Activated CD8-positive, alpha-beta memory T cell treated with anti-CD3 and anti-CD28 coated beads for 48 hours (primary cell): ENCODE measurements at regions not wholly inside any gene's neighbourhood (a gene's known extent, or its start where the extent isn't known, plus 50 kb on each side); places are given as distances from the start of the nearest gene placed in this dataset.
"Not testable (repeated sequence)": the region's sequence is repeated elsewhere in the genome, so short reads cannot be mapped to it uniquely, and the experiment has no call there.

Source experiments
- DNase-seq, 3 experiments: peaks; one replicate each; pipeline ENCODE4 v3.0.0-alpha.2; 2020; ENCODE audit warnings: low read depth in 2 of 3, low spot score in 2 of 3

DNA sequence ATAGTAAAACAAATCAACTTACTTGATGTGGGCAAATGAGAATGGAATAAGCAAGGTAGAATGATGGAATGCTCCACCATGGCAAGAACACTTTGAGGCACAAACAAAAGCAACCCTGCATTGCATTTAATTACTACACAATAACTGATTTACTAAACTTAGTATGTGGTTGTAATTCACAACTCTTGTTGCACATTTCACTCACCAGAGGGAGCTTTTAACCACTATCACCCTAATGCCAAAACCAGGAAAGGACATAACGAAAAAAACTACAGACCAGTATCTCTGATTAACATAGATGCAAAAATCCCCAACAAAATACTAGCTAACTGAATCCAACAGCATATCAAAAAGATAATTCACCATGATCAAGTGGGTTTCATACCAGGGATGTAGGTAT is 659.8 kb downstream of the CPS1 start:
- no peak for DNase-seq

DNA sequence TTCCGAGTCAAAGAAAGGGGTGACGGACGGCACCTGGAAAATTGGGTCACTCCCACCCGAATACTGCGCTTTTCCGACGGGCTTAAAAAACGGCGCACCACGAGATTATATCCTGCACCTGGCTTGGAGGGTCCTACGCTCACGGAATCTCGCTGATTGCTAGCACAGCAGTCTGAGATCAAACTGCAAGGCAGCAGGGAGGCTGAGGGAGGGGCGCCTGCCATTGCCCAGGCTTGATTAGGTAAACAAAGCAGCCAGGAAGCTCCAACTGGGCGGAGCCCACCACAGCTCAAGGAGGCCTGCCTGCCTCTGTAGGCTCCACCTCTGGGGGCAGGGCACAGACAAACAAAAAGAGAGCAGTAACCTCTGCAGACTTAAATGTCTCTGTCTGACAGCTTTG is 663.1 kb downstream of the CPS1 start:
- DNase-seq: not testable (repeated sequence)

DNA sequence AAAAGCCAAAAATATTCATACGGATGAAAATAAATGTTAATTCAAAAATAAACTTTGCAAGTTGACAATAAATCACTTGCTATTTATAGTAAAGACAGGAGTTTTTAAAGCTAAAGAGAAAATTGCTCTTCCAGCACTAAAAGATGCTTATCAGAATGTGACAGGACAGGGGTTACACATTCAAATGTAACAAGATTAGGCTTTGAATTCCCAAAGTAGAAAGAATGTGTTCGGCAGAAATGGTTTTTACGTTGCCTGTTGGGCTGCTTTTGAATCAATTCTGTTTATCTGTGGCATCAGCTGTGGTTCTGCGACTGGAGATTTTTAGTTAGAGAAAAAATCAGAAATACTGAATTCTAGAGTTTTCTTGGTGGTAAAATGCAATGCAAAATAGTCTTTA is 669.4 kb downstream of the CPS1 start:
- DNase-seq: no peak

DNA sequence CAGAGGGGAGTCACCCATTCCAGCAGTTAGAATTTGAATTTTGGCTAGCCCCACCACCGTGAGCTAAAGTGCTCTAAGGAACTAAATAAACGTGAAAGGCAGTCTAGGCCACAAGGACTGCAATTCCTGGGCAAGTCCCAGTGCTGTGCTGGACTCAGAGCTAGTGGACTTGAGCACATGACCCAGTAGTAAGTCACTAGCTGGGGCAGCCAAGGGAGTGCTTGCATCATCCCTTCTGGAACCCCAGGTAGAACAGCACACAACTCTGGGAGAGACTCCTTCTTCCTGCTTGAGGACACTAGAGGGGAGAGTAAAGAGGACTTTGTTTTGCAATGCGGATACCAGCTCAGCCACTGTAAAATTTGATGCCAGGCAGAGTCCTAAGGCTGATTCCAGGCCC is 672.2 kb downstream of the CPS1 start:
- no peak for DNase-seq

DNA sequence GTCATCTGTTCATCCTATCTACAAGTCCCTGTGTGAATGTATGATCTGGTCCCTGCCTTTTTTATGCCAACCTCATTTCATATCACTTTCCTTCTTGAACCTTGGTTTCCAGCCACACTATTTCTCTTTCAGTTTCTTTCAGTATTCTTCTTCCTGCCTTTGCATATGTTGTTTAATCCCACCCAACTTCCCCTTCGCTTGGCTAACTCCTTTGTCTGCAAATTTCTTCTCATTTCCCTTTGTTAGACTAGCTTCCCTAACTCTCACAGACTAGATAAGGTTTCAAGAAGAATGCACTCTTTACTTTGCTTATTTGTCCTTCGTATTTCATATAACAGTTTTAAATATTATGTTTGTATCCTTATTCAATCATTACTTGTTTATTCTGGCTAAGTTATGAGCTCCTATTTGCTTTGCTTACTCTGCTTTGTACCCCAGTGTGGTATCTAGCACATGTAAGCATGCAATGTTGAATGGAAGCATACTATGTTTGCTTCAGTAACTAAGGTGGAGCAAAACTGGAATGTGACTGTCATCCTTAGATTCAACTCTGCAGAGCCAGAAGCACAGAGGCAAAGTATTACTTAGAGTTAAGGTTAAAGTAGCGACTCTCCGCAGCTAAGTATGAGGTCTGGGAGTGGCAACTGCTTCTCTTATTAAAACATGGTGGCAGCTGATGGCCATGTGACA is 681.3 kb downstream of the CPS1 start:
- DNase-seq: no peak

DNA sequence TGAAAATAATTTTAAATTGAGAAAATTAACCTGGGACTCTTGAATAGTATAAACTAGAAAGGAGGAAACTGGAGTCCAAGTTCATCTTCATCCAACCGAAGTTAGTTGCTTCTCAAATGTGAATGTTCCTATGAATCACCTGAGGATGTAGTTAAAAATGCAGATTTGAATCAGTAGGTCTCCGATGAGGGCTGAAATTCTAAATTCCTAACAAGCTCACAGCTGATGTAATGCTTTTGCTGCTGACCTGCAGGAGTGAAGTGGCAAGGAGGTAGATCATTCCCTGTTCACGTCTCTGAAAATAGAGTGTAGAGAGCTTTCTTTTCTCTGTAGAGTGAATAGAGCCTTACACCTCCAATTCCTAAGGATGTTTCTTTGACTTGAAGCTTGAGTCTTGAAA is 685.5 kb downstream of the CPS1 start:
- no peak for DNase-seq

DNA sequence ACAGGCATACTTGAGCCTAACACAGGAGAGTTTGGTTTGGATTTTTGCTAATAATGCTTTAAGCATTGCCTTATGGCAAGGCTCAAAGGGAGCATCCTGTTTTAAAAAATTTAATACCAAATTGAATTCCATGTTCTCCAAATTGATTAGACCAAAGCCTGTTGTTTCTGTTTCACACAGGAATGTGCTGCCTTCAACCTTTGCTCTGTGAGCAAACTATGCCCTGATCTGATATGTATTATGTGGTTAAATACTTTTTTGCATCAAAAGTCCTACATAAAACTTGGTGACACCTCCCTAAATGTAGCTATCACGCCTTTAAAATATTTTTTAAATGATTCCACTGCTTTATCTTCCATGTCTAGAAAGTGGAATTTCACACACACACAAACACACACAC is 691.4 kb downstream of the CPS1 start:
- no peak for DNase-seq

DNA sequence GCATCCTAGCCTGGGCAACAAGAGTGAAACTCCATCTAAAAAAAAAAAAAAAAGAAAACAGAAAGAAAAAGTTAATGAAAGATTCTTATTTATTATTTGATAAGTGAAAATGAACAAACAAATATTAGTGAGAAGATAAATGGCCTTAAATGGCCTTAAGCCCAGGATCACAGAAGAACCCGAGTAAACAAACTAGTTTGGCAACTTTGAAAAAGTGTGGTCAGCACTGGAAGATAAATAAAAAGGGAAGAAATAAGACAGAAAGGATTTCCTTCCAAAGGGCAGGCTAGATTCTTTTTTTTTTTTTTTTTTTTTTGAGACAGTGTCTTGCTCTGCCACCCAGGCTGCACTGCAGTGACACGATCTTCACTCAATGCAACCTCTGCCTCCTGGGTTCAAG is 692.4 kb downstream of the CPS1 start:
- DNase-seq: no peak

DNA sequence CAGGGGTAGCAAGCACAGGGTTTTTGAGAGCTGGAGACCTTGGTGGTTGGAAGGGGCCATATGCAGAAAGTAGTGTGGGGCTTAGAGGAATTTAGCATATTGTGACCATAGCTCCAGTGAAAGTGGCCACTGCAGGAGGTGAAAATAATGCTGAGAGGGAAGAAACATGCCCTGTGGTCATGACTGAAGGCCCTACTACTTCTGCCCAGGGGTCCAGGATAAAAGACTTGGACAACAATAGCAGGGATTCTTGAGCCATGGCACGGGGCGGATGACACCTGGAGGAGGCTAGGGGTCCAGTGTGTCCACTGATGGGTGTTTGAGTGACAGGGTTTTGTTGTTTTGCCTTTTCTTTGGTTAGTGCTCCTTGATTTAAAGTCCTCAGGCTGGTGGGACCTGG is 694.6 kb downstream of the CPS1 start:
- DNase-seq: no peak

DNA sequence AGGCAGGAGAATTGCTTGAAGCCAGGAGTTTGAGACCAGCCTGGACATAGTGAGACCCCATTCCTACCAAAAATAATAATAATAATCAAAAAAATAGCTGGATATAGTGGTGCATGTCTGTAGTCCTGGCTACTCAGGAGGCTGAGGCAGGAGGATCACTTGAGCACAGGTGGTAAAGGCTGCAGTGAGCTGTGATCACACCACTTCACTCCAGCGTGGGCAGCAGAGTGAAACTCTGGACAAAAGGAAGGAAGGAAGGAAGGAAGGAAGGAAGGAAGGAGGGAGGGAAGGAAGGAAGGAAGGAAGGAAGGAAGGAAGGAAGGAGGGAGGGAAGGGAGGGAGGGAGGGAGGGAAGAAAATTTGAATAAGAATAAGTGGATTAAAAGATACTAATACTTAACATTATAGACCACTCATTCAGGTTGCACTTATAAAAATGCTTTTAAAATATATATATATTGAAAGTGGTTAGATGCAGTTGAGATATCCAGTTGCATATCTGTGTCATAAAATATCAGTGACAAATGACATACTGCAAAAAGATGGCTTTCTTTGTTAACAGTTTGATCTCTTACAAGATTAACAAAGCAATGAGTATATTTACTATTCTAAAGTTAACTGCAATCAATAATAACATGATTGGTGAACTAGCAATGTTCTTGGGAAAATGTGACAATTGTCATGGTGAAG is 702.4 kb downstream of the CPS1 start:
- no peak for DNase-seq

DNA sequence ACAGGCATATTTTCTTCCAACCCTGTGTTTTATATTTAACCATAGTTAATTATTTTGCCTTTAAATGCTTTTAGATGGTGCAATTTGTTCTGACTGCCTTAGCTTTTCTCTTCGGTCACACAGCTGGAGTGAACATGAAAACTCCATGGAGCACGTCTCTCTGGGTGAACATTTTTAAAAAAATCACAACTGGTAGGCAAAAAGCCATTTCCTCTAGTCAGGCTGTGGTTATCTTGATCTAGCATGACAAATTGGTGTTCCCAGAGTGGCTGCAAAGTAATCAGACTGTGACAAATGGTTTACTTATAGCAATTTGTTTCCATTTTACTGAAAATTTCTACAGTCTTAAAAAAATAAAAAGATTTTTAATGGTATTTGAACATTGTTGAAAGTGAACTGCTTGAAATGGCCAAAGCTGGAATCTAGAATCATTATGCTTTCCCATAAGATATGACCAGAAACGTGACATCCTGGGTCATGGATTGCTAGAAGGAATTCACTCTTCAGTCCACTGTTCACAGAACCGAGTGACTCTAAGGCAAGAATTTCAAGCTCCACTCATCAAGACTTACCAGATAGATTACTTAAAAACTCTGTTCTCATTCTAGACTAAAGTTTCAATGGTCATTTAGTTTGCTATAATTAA is 703.6 kb downstream of the CPS1 start:
- no peak for DNase-seq

DNA sequence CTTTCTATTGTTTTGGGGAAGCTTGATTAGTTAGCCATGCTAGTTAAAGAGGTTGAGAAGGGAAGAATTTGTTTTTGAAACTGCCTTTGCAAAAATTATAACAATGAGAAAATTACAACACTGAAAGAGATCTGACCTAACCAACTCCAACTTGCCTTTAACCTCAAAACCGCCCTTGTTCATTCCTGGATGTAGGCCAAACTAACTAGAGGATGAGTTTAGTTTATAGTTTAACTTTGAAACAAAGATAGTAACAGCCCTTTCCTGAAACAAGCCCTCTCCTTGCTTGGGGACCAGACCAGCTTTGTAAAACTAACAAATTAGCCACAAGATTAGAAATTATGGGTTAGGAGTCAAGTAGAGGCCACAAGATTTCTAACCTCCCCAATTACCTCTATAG is 713.9 kb downstream of the CPS1 start:
- DNase-seq: no peak

DNA sequence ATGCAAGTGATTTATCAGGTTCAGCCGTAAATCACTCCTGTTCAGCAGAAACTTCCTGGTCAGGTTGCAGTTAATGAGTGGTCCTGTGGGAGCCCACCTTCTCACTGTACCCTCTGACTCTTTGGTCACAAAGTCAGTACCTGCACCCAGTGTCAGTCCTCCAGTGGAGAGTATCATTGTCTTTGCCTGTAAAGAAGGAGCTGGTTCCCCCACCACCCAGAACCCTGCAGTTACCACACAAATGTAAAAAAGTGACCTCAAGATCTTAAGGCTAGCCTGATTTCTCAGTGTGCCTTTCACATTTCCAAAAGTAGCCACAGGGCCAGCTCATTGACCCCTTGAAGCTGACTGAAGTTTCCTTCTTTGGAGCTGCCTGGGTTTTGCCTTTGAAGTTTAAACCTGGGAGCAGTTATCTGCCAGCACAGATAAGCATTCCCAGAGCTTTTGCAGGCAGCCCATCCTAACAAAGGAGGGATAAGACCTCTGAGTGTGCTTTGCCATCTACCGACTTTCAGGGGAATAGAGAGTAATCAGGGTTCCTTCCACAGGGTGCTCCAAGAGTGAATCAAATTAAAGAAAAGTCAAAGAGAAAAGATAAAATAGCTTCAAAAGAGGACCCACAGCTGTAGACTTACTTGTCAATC is 725.2 kb downstream of the CPS1 start:
- no peak for DNase-seq

DNA sequence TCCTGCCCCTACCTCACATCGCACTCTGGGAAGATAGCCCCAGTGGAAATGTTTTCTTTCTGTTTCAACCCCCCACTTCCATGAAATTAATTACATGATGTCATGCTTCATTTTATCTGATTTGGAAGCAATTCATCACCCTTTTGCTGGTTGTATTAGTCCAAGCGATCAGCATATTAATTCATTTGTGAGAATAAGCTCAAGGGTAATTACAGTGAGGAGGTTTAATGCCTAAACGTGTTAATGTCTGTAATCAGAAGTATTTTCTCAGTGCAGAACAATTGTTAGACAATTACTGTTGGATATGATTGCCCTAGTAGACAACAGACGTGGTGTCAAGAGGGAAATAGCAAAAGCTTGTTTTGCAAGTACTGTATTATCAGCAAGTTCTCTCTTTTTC is 746.3 kb downstream of the CPS1 start:
- DNase-seq: no peak

DNA sequence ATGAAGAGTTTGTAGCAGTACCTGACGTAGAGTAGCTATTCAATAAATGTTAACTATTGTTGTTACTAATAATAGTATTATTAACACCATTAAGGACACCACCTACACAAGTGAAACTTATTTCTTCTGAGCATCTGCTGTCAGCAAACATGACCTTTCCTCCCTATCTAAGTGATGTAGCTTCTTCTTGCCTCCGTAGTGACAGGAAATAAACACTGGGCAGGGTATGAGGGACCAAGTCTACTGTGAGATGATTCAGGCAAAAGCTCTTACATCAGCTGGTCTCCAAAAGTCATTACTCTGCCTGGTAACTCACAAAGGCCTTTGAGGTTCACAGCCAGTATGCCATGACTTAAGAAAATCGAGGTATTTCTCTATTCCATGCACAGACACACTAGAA is 750.5 kb downstream of the CPS1 start:
- no peak for DNase-seq
